K562 (cell line): ENCODE measurements at regions not wholly inside any gene's neighbourhood (a gene's known extent, or its start where the extent isn't known, plus 50 kb on each side); places are given as distances from the start of the nearest gene placed in this dataset.

ENCODE experiments used
- ARID1B ChIP-seq: fragments of 450-650 bp; IDR thresholded peaks from 2 replicates; pipeline ENCODE4 v1.6.1; 2016; ENCODE audit warnings: antibody characterized with exemption, mild to moderate bottlenecking, inconsistent platforms
- BACH1 ChIP-seq: fragments of 200-800 bp; sonication (Bioruptor generic); IDR thresholded peaks from 2 replicates; pipeline ENCODE4 v1.6.1; 2016; ENCODE audit warnings: missing genetic modification characterization, missing compliant biosample characterization
- CEBPB ChIP-seq: fragments of 450-650 bp; IDR thresholded peaks from 2 replicates; pipeline ENCODE4 v1.6.1; 2016; ENCODE audit warnings: missing genetic modification characterization, missing compliant biosample characterization
- CREM ChIP-seq: IDR thresholded peaks from 2 replicates; pipeline ENCODE4 v1.6.1; 2014; ENCODE audit warnings: antibody characterized with exemption, low read depth
- DPF2 ChIP-seq: fragments of 450-650 bp; IDR thresholded peaks from 2 replicates; pipeline ENCODE4 v1.6.1; 2016
- FOSL1 ChIP-seq: fragments of 200-800 bp; sonication (Bioruptor generic); conservative IDR thresholded peaks from 2 replicates; pipeline ENCODE4 v1.6.1; 2016; ENCODE audit warnings: missing genetic modification characterization, missing compliant biosample characterization
- MAFG ChIP-seq: fragments of 450-650 bp; conservative IDR thresholded peaks from 2 replicates; pipeline ENCODE4 v1.6.1; 2016; ENCODE audit warnings: missing genetic modification characterization, missing compliant biosample characterization
- RB1 ChIP-seq: fragments of 450-650 bp; IDR thresholded peaks from 2 replicates; pipeline ENCODE4 v1.6.1; 2017; ENCODE audit warnings: low read depth, mild to moderate bottlenecking
- SMARCA4 ChIP-seq: fragments of 450-650 bp; IDR thresholded peaks from 2 replicates; pipeline ENCODE4 v1.6.1; 2016
- SMARCE1 ChIP-seq: fragments of 450-650 bp; IDR thresholded peaks from 2 replicates; pipeline ENCODE4 v1.7.1; 2016; ENCODE audit warnings: mild to moderate bottlenecking
- SNRNP70 ChIP-seq: fragments of 200-400 bp; formaldehyde crosslinking; optimal IDR thresholded peaks from 2 replicates; pipeline ENCODE3; 2017; ENCODE audit warnings: low read depth, low read length
- TOE1 ChIP-seq, 2 experiments: fragments of 450-650 bp in 1 of 2; sonication (generic) in 1 of 2; formaldehyde crosslinking in 1 of 2; IDR thresholded peaks; 2 replicates each; pipeline versions ENCODE4 v1.7.1 to v1.8.0; 2016 to 2022; ENCODE audit warnings: borderline replicate concordance in 2 of 2, mild to moderate bottlenecking in 2 of 2, antibody characterized with exemption in 1 of 2, inconsistent platforms in 1 of 2, low read depth in 1 of 2, missing genetic modification reagents in 1 of 2, moderate library complexity in 1 of 2
- TRIM24 ChIP-seq, 2 experiments: fragments of 450-650 bp; IDR thresholded peaks; 2 replicates each; pipeline ENCODE4 v1.6.1; 2016
- ZNF316 ChIP-seq: fragments of 450-650 bp; IDR thresholded peaks from 2 replicates; pipeline ENCODE4 v1.6.1; 2016
- TF ChIP-seq, protein P1 (sequence below): fragments of 450-650 bp; IDR thresholded peaks from 2 replicates; pipeline ENCODE4 v1.6.1; 2017; ENCODE audit warnings: antibody characterized with exemption, mild to moderate bottlenecking
- TF ChIP-seq, protein P2 (sequence below), 2 experiments: fragments of 450-650 bp in 1 of 2; sonication (generic) in 1 of 2; formaldehyde crosslinking in 1 of 2; IDR thresholded peaks in 1 of 2; conservative IDR thresholded peaks in 1 of 2; 2 replicates each; pipeline versions ENCODE4 v1.6.1 to v1.8.1; 2016 to 2023; ENCODE audit warnings: mild to moderate bottlenecking in 2 of 2, moderate library complexity in 2 of 2, inconsistent platforms in 1 of 2, missing genetic modification reagents in 1 of 2
- TF ChIP-seq, protein P3 (sequence below): IDR thresholded peaks from 2 replicates; pipeline ENCODE4 v1.6.1; 2012; ENCODE audit warnings: low read depth, low read length, improper control_type of control experiment, borderline replicate concordance
- TF ChIP-seq, protein P4 (sequence below), 2 experiments: IDR thresholded peaks in 1 of 2; conservative IDR thresholded peaks in 1 of 2; 2 replicates each; pipeline ENCODE4 v1.6.1; 2016; ENCODE audit warnings: low read depth in 2 of 2, mild to moderate bottlenecking in 1 of 2, missing compliant biosample characterization in 1 of 2, missing genetic modification characterization in 1 of 2, moderate library complexity in 1 of 2

DNA sequence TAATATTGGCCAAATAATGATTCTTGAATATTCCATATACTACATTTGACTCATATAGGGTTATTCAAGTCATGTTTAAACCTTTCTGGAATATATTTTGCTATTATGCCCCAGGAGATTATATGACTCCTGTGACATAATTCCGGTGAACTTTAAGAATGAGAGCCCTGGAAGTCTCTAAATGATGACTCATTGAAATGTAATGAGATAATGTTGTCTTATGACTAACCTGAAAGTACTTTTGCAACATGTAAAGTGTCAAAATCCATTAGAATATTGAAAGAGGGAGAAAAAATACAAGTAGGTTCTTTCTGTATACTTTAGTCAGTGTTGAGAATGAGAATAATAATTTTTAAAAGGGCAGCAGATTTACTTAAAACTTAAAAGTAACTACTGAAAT is 830.4 kb downstream of the MAT2B start (continued):
- TF ChIP-seq, protein P1, sequence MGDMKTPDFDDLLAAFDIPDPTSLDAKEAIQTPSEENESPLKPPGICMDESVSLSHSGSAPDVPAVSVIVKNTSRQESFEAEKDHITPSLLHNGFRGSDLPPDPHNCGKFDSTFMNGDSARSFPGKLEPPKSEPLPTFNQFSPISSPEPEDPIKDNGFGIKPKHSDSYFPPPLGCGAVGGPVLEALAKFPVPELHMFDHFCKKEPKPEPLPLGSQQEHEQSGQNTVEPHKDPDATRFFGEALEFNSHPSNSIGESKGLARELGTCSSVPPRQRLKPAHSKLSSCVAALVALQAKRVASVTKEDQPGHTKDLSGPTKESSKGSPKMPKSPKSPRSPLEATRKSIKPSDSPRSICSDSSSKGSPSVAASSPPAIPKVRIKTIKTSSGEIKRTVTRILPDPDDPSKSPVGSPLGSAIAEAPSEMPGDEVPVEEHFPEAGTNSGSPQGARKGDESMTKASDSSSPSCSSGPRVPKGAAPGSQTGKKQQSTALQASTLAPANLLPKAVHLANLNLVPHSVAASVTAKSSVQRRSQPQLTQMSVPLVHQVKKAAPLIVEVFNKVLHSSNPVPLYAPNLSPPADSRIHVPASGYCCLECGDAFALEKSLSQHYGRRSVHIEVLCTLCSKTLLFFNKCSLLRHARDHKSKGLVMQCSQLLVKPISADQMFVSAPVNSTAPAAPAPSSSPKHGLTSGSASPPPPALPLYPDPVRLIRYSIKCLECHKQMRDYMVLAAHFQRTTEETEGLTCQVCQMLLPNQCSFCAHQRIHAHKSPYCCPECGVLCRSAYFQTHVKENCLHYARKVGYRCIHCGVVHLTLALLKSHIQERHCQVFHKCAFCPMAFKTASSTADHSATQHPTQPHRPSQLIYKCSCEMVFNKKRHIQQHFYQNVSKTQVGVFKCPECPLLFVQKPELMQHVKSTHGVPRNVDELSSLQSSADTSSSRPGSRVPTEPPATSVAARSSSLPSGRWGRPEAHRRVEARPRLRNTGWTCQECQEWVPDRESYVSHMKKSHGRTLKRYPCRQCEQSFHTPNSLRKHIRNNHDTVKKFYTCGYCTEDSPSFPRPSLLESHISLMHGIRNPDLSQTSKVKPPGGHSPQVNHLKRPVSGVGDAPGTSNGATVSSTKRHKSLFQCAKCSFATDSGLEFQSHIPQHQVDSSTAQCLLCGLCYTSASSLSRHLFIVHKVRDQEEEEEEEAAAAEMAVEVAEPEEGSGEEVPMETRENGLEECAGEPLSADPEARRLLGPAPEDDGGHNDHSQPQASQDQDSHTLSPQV = peak; percentile 59
- TF ChIP-seq, protein P2, sequence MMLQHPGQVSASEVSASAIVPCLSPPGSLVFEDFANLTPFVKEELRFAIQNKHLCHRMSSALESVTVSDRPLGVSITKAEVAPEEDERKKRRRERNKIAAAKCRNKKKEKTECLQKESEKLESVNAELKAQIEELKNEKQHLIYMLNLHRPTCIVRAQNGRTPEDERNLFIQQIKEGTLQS (IDR thresholded peaks at IDR 0.05) = peak; percentile 97
- TF ChIP-seq, protein P2 (CRISPR knock-in tag; conservative IDR thresholded peaks at IDR 0.05) = no peak
- TF ChIP-seq FOSL1 (tag) (peak; percentile 96), RB1 (no peak), ZNF316 (peak; percentile 98), SNRNP70 (no peak), TRIM24 (IDR thresholded peaks at IDR 0.05) (peak; percentile 45 to 66; a peak in 2 of 4 replicates), ARID1B (peak; percentile 73), SMARCE1 (peak; percentile 81), CREM (peak; percentile 22; the same call in 1 of the 2 replicates), SMARCA4 (peak; percentile 80), TOE1 (IDR thresholded peaks at IDR 0.05; ENCODE audit: borderline replicate concordance) (0 out of 2 replicates have a peak, but pooled peaks have one; percentile 23), TOE1 (CRISPR knock-in tag; IDR thresholded peaks at IDR 0.05; ENCODE audit: borderline replicate concordance, low read depth) (no peak), CEBPB (tag) (peak; percentile 50), MAFG (tag) (peak; percentile 92), BACH1 (tag) (peak; percentile 57; the same call in 1 of the 2 replicates), DPF2 (peak; percentile 84)
- TF ChIP-seq, protein P3, sequence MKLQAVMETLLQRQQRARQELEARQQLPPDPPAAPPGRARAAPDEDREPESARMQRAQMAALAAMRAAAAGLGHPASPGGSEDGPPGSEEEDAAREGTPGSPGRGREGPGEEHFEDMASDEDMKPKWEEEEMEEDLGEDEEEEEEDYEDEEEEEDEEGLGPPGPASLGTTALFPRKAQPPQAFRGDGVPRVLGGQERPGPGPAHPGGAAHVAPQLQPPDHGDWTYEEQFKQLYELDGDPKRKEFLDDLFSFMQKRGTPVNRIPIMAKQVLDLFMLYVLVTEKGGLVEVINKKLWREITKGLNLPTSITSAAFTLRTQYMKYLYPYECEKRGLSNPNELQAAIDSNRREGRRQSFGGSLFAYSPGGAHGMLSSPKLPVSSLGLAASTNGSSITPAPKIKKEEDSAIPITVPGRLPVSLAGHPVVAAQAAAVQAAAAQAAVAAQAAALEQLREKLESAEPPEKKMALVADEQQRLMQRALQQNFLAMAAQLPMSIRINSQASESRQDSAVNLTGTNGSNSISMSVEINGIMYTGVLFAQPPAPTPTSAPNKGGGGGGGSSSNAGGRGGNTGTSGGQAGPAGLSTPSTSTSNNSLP = peak; percentile 75; the same call in 1 of the 2 replicates
- TF ChIP-seq, protein P4, sequence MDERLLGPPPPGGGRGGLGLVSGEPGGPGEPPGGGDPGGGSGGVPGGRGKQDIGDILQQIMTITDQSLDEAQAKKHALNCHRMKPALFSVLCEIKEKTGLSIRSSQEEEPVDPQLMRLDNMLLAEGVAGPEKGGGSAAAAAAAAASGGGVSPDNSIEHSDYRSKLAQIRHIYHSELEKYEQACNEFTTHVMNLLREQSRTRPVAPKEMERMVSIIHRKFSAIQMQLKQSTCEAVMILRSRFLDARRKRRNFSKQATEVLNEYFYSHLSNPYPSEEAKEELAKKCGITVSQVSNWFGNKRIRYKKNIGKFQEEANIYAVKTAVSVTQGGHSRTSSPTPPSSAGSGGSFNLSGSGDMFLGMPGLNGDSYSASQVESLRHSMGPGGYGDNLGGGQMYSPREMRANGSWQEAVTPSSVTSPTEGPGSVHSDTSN (CRISPR knock-in tag; IDR thresholded peaks at IDR 0.05; ENCODE audit: low read depth) = no peak
- TF ChIP-seq, protein P4 (tag; conservative IDR thresholded peaks at IDR 0.05; ENCODE audit: low read depth) = no peak
